ENCODE measurements at regions not wholly inside any gene's neighbourhood (a gene's known extent, or its start where the extent isn't known, plus 50 kb on each side); places are given as distances from the start of the nearest gene placed in this dataset.

GRCh38 chr15:95557226-95558046, 773.1 kb upstream of the NR2F2 start:
- Histone ChIP-seq H3K4me3 (ENCODE audit: severe bottlenecking) (no peak overlapping the region), H3K36me3 (ENCODE audit: low read depth) (no peaks in the 10 kb centered on the region; the same call in 1 of the 2 replicates), H3K27ac (ENCODE audit: poor library complexity, severe bottlenecking) (peak overlapping the region; percentile 51), H3K9me3 (ENCODE audit: severe bottlenecking) (no peaks in the 10 kb centered on the region), H3K4me1 (ENCODE audit: insufficient read depth, poor library complexity, severe bottlenecking) (peaks cover 34% of the 10 kb centered on the region), H3K27me3 (ENCODE audit: insufficient read depth, poor library complexity, severe bottlenecking) (no peaks in the 10 kb centered on the region)
- no peak for TF ChIP-seq CTCF (IDR thresholded peaks at IDR 0.05; ENCODE audit: poor library complexity, severe bottlenecking)
- peak; percentile 91 for ATAC-seq (ENCODE audit: low read depth)
- DNase-seq (ENCODE audit: low spot score) = peak; percentile 70

GRCh38 chr15:95558131-95558530, 772.4 kb upstream of the NR2F2 start:
- no peaks in the 10 kb centered on the region; the same call in 1 of the 2 replicates for H3K36me3 ChIP-seq (ENCODE audit: low read depth)
- H3K4me1 ChIP-seq (ENCODE audit: insufficient read depth, poor library complexity, severe bottlenecking) = peaks cover 34% of the 10 kb centered on the region
- no peaks in the 10 kb centered on the region for H3K9me3 ChIP-seq (ENCODE audit: severe bottlenecking)
- no peaks in the 10 kb centered on the region for H3K27me3 ChIP-seq (ENCODE audit: insufficient read depth, poor library complexity, severe bottlenecking)
- TF ChIP-seq CTCF (IDR thresholded peaks at IDR 0.05; ENCODE audit: poor library complexity, severe bottlenecking) = no peak
- H3K4me3 ChIP-seq (ENCODE audit: severe bottlenecking) = no peak overlapping the region
- peak overlapping the region; percentile 51 for H3K27ac ChIP-seq (ENCODE audit: poor library complexity, severe bottlenecking)
- DNase-seq (ENCODE audit: low spot score) (no peak), ATAC-seq (ENCODE audit: low read depth) (peak; percentile 68)

- Histone ChIP-seq H3K27ac (ENCODE audit: poor library complexity, severe bottlenecking) (peak overlapping the region; percentile 51), H3K9me3 (ENCODE audit: severe bottlenecking) (no peaks in the 10 kb centered on the region), H3K27me3 (ENCODE audit: insufficient read depth, poor library complexity, severe bottlenecking) (no peaks in the 10 kb centered on the region), H3K36me3 (ENCODE audit: low read depth) (no peaks in the 10 kb centered on the region; the same call in 1 of the 2 replicates), H3K4me1 (ENCODE audit: insufficient read depth, poor library complexity, severe bottlenecking) (peaks cover 34% of the 10 kb centered on the region), H3K4me3 (ENCODE audit: severe bottlenecking) (no peak overlapping the region)
- ATAC-seq (ENCODE audit: low read depth) (no peak), DNase-seq (ENCODE audit: low spot score) (no peak)
- TF ChIP-seq CTCF (IDR thresholded peaks at IDR 0.05; ENCODE audit: poor library complexity, severe bottlenecking) = no peak
Observed at GRCh38 chr15:95558916-95559315, 771.6 kb upstream of the NR2F2 start.

GRCh38 chr15:95559875-95560394, 770.6 kb upstream of the NR2F2 start:
- no peaks in the 10 kb centered on the region; the same call in 1 of the 2 replicates for H3K36me3 ChIP-seq (ENCODE audit: low read depth)
- no peaks in the 10 kb centered on the region for H3K27me3 ChIP-seq (ENCODE audit: insufficient read depth, poor library complexity, severe bottlenecking)
- DNase-seq (ENCODE audit: low spot score) (peak; percentile 88), ATAC-seq (ENCODE audit: low read depth) (peak; percentile 84)
- peak overlapping the region; percentile 51 for H3K27ac ChIP-seq (ENCODE audit: poor library complexity, severe bottlenecking)
- H3K9me3 ChIP-seq (ENCODE audit: severe bottlenecking) = no peaks in the 10 kb centered on the region
- no peak overlapping the region for H3K4me3 ChIP-seq (ENCODE audit: severe bottlenecking)
- TF ChIP-seq CTCF (IDR thresholded peaks at IDR 0.05; ENCODE audit: poor library complexity, severe bottlenecking) = no peak
- H3K4me1 ChIP-seq (ENCODE audit: insufficient read depth, poor library complexity, severe bottlenecking) = peaks cover 34% of the 10 kb centered on the region

- Histone ChIP-seq H3K4me1 (ENCODE audit: insufficient read depth, poor library complexity, severe bottlenecking) (peaks cover 34% of the 10 kb centered on the region), H3K9me3 (ENCODE audit: severe bottlenecking) (no peaks in the 10 kb centered on the region), H3K36me3 (ENCODE audit: low read depth) (no peaks in the 10 kb centered on the region; the same call in 1 of the 2 replicates), H3K27ac (ENCODE audit: poor library complexity, severe bottlenecking) (no peak overlapping the region), H3K4me3 (ENCODE audit: severe bottlenecking) (no peak overlapping the region), H3K27me3 (ENCODE audit: insufficient read depth, poor library complexity, severe bottlenecking) (no peaks in the 10 kb centered on the region)
- TF ChIP-seq CTCF (IDR thresholded peaks at IDR 0.05; ENCODE audit: poor library complexity, severe bottlenecking) = no peak
- ATAC-seq (ENCODE audit: low read depth) (no peak), DNase-seq (ENCODE audit: low spot score) (no peak)
Observed at GRCh38 chr15:95561463-95561862, 769.0 kb upstream of the NR2F2 start.
